Activated CD8-positive, alpha-beta memory T cell treated with anti-CD3 and anti-CD28 coated beads, Interleukin-2, amount 50 U/mL, for 48 hours (primary cell): ENCODE measurements at regions not wholly inside any gene's neighbourhood (a gene's known extent, or its start where the extent isn't known, plus 50 kb on each side); places are given as distances from the start of the nearest gene placed in this dataset.

ENCODE experiments used
- DNase-seq: peaks from one replicate; pipeline ENCODE4 v3.0.0-alpha.2; 2020

DNA sequence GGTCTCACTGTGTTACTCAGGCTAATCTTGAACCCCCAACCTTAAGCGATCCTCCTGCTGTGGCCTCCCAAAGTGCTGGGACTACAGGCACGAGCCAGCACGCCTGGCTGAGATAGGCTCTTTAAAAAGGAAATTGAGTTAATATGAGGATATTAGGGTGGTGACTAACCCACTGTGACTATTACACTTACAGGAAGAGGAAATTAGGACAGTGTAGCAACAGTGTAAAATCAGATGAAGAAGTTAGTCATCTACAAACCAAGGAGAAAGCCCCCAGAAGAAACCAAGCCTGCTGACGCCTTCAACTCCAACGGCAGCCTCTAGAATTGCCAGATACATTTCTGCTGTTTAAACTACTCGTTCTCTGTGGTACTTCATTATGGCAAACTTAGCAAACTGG, 711.9 kb downstream of the SUCLG1 start:
- no peak for DNase-seq

- DNase-seq = no peak
These were observed 714.2 kb downstream of the SUCLG1 start for GRCh38 chr2:83744855-83745254.

GRCh38 chr2:83742117-83742782, 716.8 kb downstream of the SUCLG1 start:
- no peak for DNase-seq

GRCh38 chr2:83730223-83730622, 728.9 kb downstream of the SUCLG1 start:
- DNase-seq = no peak

DNA sequence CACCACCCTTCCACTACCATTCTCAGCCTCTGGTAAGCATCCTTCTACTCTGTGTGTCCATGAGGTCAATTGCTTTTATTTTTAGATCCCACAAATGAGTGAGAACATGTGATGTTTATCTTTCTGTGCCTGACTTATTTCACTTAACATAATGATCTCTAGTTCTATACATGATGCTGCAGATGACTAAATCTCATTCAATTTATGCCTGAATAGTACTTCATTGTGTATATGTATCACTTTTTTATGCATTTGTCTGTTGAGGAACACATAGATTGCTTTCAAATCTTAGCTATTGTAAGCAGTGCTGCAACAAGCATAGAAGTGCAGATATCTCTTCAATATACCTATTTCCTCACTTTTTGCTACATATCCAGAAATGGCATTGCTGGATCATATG, 733.3 kb downstream of the SUCLG1 start:
- DNase-seq = no peak

GRCh38 chr2:83705146-83705545, 753.9 kb downstream of the SUCLG1 start:
- no peak for DNase-seq

DNA sequence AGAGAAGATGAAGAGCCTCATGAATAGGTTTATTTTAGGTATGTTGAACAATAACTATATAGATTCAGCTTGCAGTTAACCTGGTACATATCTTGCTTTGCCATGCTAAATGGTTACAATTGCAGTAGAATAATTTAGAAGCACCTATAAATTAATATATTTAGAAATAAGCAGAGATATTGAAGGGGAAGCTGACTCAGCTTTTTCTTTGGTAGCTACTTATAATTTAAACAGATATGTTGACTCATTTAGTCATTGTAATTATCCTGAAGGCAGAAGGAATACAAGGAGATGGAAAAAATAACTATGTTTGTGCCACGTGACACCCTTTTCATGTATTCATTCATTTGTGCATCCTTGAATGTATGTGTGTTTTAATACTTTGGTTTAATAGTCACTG, 755.5 kb downstream of the SUCLG1 start:
- DNase-seq = no peak

GRCh38 chr2:83696838-83697237, 762.2 kb downstream of the SUCLG1 start:
- no peak for DNase-seq

DNA sequence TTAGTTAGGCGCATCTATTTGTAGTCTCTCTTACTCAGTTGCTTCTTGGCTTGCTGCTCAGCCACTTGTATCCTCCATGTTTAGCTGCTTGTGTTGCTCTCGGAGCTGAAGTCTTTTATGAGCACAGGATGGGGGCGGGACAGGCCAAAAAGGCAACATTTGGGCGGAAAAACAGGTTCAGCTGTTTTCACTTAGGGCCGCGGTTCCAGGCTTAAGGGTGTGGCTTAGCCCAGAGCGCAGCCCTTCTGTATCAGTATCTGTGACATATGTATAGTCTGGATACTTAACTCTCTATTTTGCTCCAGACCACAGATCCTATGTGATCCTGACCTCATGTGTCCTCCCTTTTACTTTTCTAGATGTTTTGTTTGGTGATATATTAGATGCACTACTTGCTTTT, 763.5 kb downstream of the SUCLG1 start:
- DNase-seq = no peak

GRCh38 chr2:83695037-83695436, 764.0 kb downstream of the SUCLG1 start:
- DNase-seq = no peak

DNA sequence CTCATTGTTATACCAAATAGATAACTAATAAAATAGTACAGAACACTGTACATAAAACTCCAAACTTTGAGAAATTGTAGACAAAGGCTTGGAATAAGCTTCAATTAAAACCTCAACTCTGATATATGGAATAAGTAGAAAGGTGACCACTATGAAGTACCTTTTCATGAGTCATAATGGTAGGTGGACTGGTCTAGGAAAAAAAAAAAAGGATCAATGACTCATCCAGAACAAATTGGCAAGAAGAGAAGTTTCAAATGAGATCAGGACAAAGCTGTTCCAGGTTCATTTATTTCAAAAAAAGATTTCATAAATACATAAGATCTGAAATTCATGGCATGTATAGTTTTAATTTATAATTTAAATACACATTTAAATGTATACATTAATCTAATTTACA, 769.7 kb downstream of the SUCLG1 start:
- no peak for DNase-seq

DNA sequence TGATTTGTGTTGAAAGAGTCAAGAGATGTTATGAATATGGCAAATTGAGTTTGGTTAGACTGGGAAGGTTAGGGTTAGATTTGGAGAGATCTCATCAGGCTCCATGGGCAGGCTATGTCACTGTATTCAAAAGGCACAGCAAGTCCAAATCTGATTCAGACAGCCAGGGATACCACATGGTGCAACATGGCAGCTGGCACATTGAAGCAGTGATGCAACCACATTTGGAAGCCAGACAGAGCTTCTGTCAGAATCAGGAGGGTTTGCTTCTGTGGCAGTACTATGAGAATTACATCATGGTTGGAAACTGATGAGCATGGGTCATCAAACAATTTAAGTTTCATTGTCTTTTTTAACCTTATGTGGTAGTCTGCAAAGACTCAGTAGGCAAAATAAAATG, 772.2 kb downstream of the SUCLG1 start:
- DNase-seq = no peak

DNA sequence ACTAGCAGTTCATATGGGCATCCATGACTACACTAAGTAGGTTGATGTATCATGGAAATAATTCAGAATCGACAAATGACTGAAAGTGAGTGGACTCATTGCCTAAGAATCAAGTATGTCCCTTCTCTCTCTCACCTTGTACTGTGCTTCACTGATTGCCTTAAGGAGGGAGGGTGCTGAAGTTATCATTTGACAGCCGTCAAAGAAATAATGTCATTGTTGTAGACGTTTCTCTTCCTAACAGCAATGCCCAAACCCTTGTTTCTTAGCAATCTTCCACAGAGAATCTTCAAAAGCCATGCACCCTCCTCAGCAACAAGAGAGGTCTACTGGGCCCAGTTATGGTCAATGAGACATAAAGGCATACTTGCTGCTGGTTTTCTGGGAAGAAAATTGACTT, 785.0 kb downstream of the SUCLG1 start:
- DNase-seq = no peak

DNA sequence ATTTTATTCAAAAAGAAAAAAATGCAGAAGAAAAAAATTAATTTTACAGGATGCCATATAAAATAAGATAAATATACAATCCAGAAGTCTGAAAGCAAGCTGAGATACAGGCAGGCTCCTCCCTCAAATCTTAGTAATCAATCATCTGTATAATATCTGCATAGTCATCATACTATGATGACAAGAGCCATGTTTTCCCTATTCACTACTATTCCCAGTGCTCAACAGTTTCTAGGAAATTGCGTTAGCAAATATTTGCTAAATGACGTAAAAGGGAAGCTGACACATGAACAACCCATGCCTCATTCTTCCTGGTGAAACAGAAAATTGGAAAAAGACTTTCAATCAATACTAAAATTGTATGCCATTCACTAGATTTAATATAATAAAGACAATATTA, 793.2 kb downstream of the SUCLG1 start:
- no peak for DNase-seq

GRCh38 chr2:83665154-83665553, 793.9 kb downstream of the SUCLG1 start:
- DNase-seq = no peak

GRCh38 chr2:83661711-83662110, 797.4 kb downstream of the SUCLG1 start:
- DNase-seq = no peak

DNA sequence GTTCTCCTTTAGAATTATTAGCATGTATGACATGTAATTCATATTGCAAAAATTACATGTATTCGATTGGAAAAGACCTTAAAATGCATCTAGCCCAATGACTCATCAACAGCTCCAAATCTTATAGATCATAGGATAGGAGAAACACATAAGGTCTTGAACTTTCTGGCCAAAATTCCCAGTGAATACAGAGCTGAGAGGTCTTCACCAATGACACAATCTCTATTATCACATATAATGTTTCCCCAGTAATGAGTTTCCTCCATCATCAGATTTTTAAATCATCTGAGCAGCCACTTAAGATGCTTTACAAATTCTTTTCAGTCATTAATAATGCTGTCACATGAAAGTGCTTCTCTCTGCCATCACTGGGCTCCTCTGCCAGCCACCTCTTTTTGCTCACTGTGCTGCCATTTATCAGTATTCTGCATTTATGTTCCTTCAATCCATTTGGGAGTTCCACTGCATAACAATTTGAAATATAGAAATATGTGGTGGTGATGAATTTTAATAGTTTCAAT, 804.9 kb downstream of the SUCLG1 start:
- no peak for DNase-seq

- no peak for DNase-seq
These were observed 808.2 kb downstream of the SUCLG1 start for GRCh38 chr2:83650898-83651297.

DNA sequence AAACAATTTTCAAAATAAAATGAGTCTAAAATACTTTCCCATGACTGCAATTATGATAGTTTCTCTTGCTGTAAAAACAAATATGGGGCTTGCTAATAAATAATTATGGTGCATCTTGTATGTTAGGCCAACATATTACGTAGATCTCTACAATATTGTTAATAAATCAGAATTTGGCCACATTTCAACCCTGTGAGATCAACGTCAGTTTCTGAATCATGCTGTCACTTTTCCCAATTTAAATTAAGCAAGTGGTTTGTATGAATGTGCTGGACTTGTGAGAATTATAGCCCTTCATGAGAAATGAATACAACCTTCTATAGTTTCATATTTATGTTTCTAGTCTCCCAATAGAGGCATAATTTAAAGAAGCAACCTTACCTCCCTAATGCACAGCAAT, 808.9 kb downstream of the SUCLG1 start:
- no peak for DNase-seq

GRCh38 chr2:83640506-83640905, 818.6 kb downstream of the SUCLG1 start:
- no peak for DNase-seq

DNA sequence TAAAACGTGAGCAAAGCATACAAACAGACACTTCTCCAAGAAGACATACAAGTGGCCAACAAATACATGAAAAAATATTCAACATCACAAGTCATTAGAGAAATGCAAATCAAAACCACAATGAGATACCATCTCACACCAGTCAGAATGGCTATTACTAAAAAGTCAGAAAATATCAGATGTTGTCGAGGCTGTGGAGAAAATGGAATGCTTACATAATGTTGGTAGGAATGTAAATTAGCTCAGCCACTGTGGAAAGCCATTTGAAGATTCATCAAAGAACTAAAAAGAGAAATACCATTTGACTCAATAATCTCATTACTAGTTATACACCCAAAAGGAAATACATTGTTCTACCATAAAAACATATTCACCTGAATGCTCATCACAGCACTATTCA, 825.7 kb downstream of the SUCLG1 start:
- DNase-seq = no peak

DNA sequence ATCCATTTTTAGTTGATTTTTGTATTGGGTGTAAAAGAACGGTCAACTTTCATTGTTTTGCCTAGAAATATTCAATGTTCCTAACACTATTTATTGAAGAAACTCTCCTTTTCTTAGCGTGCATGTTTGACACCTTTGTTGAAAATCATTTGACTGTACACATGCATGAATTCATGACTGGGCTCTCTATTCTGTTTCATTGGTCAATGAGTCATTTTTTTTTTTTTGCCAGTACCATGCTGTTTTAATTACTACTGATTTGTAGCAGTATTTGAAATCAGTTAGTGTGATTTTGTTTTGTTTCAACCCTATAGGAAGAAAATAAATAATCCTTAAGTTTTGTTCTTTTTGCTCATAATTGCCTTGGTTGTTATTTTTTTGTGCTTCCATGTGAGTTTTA, 828.7 kb downstream of the SUCLG1 start:
- no peak for DNase-seq

DNA sequence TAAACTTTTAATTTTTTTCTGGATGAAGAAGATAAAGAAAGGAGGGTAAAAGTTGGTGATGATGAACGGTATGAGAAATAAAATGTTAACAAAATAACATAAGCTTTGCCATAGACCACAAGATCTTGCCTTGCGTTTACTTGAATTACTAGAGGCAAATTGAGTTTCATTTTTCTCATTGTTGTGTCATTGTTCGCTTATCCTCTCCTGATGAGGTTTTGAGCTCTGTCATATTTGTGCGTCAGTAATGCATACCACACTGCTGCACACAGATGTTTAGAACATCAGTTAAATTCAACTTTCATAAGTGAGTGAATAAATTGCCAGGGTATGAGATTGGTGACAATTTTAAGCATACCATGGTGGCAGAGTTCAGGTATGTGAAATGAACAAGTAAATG, 843.6 kb downstream of the SUCLG1 start:
- DNase-seq = no peak

- DNase-seq = no peak
These were observed 845.9 kb downstream of the SUCLG1 start for GRCh38 chr2:83613178-83613577.

- no peak for DNase-seq
These were observed 856.3 kb downstream of the SUCLG1 start for GRCh38 chr2:83602753-83603152.
